Stimulated activated CD8-positive, alpha-beta memory T cell treated with anti-CD3 and anti-CD28 coated beads, Interleukin-4, amount 100 ng/mL, for 48 hours (primary cell): ENCODE measurements at regions not wholly inside any gene's neighbourhood (a gene's known extent, or its start where the extent isn't known, plus 50 kb on each side); places are given as distances from the start of the nearest gene placed in this dataset.
"Not testable (repeated sequence)": the region's sequence is repeated elsewhere in the genome, so short reads cannot be mapped to it uniquely, and the experiment has no call there.

Experiments
- DNase-seq: peaks from one replicate; pipeline ENCODE4 v3.0.0-alpha.2; 2020

- no peak for DNase-seq
These were observed 251.0 kb upstream of the NPSR1 start for GRCh38 chr7:34406848-34407530.

GRCh38 chr7:34407586-34407985, 250.4 kb upstream of the NPSR1 start:
- DNase-seq, result no peak

- no peak for DNase-seq
These were observed 240.2 kb upstream of the NPSR1 start for GRCh38 chr7:34417781-34418180.

- DNase-seq, result no peak
These were observed 236.5 kb upstream of the NPSR1 start for GRCh38 chr7:34421526-34421925.

GRCh38 chr7:34425194-34425593, 232.8 kb upstream of the NPSR1 start:
- no peak for DNase-seq

- DNase-seq, result no peak
These were observed 232.2 kb upstream of the NPSR1 start for GRCh38 chr7:34425631-34426384.

- no peak for DNase-seq
These were observed 227.6 kb upstream of the NPSR1 start for GRCh38 chr7:34430456-34430855.

GRCh38 chr7:34438436-34438835, 219.6 kb upstream of the NPSR1 start:
- DNase-seq, result no peak

GRCh38 chr7:34445653-34446052, 212.4 kb upstream of the NPSR1 start:
- DNase-seq, result no peak

GRCh38 chr7:34448531-34448930, 209.5 kb upstream of the NPSR1 start:
- not testable (repeated sequence) for DNase-seq

- no peak for DNase-seq
These were observed 208.3 kb upstream of the NPSR1 start for GRCh38 chr7:34449765-34450164.

GRCh38 chr7:34451183-34451582, 206.8 kb upstream of the NPSR1 start:
- DNase-seq, result no peak

- no peak for DNase-seq
These were observed 206.1 kb upstream of the NPSR1 start for GRCh38 chr7:34451923-34452322.

GRCh38 chr7:34452363-34452762, 205.7 kb upstream of the NPSR1 start:
- no peak for DNase-seq

- DNase-seq, result no peak
These were observed 204.9 kb upstream of the NPSR1 start for GRCh38 chr7:34453150-34453549.

- DNase-seq, result no peak
These were observed 203.6 kb upstream of the NPSR1 start for GRCh38 chr7:34454381-34454780.

- DNase-seq, result no peak
These were observed 200.7 kb upstream of the NPSR1 start for GRCh38 chr7:34457329-34457728.

GRCh38 chr7:34463830-34464229, 194.2 kb upstream of the NPSR1 start:
- DNase-seq, result no peak

- no peak for DNase-seq
These were observed 186.2 kb upstream of the NPSR1 start for GRCh38 chr7:34471844-34472243.

- DNase-seq, result no peak
These were observed 171.6 kb upstream of the NPSR1 start for GRCh38 chr7:34486371-34486770.

GRCh38 chr7:34487391-34488115, 170.5 kb upstream of the NPSR1 start:
- no peak for DNase-seq

- no peak for DNase-seq
These were observed 169.3 kb upstream of the NPSR1 start for GRCh38 chr7:34488766-34489165.

- DNase-seq, result no peak
These were observed 166.1 kb upstream of the NPSR1 start for GRCh38 chr7:34491899-34492298.

- no peak for DNase-seq
These were observed 164.3 kb upstream of the NPSR1 start for GRCh38 chr7:34493752-34494151.
